ENCODE measurements at regions not wholly inside any gene's neighbourhood (a gene's known extent, or its start where the extent isn't known, plus 50 kb on each side); places are given as distances from the start of the nearest gene placed in this dataset.

- TF ChIP-seq CTCF (IDR thresholded peaks at IDR 0.05) (no peak), POLR2A (IDR thresholded peaks at IDR 0.05) (no peak)
These were observed 439.5 kb downstream of the ZNF516 start for GRCh38 chr18:76055578-76055977.
